GM12878 (cell line): ENCODE measurements at regions not wholly inside any gene's neighbourhood (a gene's known extent, or its start where the extent isn't known, plus 50 kb on each side); places are given as distances from the start of the nearest gene placed in this dataset.

ENCODE experiments used
- ATAC-seq: fragments of 200-7000 bp; cut with Tn5 transposase; 3 replicates; pipeline ENCODE4 v1.9.1; 2020; ENCODE audit warnings: mild to moderate bottlenecking, moderate library complexity
- BruUV-seq: library from RNA; stranded (reverse); fragments of 400-500 nt; replicated peaks from 2 replicates; lab custom pipeline; 2021; lab: Mats Ljungman, UMichigan
- CTCF ChIA-PET: fragments of 300-600 bp; sonication (Branson Sonifier 250); formaldehyde crosslinking; extraction: SDS; loops from one replicate; lab custom pipeline; 2021; ENCODE audit warnings: inconsistent platforms; lab: Yijun Ruan, JAX
- POLR2A ChIA-PET: fragments of 350-600 bp; formaldehyde crosslinking; extraction: SDS; loops from one replicate; lab custom pipeline; 2021; ENCODE audit warnings: inconsistent platforms; lab: Charles Lee
- RAD21 ChIA-PET: fragments of 300-600 bp; sonication (Branson Sonifier 250); formaldehyde crosslinking; loops from one replicate; lab custom pipeline; 2023; ENCODE audit warnings: antibody characterized with exemption; ENCODE audit not compliant: unreplicated experiment; lab: Charles Lee
- SMC1A ChIA-PET: fragments of 300-600 bp; sonication (Branson Sonifier 250); formaldehyde crosslinking; loops from one replicate; lab custom pipeline; 2023; ENCODE audit not compliant: unreplicated experiment, uncharacterized antibody; lab: Charles Lee
- DNase-seq: peaks from one replicate; pipeline ENCODE4 v3.0.0-alpha.2; 2011; ENCODE audit warnings: low read depth, low spot score
- FAIRE-seq: peaks from 3 replicates; lab custom pipeline; 2011; peaks lifted over from hg19 to GRCh38; lab: Jason Lieb, UNC
- H2AFZ ChIP-seq: 2 replicates; pipeline ENCODE4 v1.6.0; 2011; ENCODE audit warnings: low read depth, low read length, control low read depth; ENCODE audit not compliant: control insufficient read depth
- H3K27ac ChIP-seq: 2 replicates; pipeline ENCODE4 v1.5.1; 2011; ENCODE audit warnings: control low read depth; ENCODE audit not compliant: control insufficient read depth, insufficient read depth
- H3K27me3 ChIP-seq, 2 experiments: replicated peaks in 1 of 2; 2 replicates each; pipeline versions ENCODE4 v1.6.0 to v1.6.1; 2011; ENCODE audit warnings: low read length in 1 of 2; ENCODE audit not compliant: control insufficient read depth in 2 of 2, insufficient read depth in 2 of 2
- H3K36me3 ChIP-seq, 2 experiments: 2 replicates each; pipeline ENCODE4 v1.5.1; 2011; ENCODE audit warnings: low read length in 1 of 2; ENCODE audit not compliant: control insufficient read depth in 2 of 2, insufficient read depth in 2 of 2
- H3K4me1 ChIP-seq: 2 replicates; pipeline ENCODE4 v1.6.1; 2011; ENCODE audit warnings: mild to moderate bottlenecking, low read length, moderate library complexity, mixed read lengths; ENCODE audit not compliant: control insufficient read depth, insufficient read depth
- H3K4me2 ChIP-seq: 2 replicates; pipeline ENCODE4 v1.6.0; 2011; ENCODE audit warnings: control low read depth; ENCODE audit not compliant: control insufficient read depth, insufficient read depth
- H3K4me3 ChIP-seq: fragments of 200-600 bp; sonication (generic); 2 replicates; pipeline ENCODE4 v1.5.1; 2016
- H3K79me2 ChIP-seq: 2 replicates; pipeline ENCODE4 v1.6.0; 2011; ENCODE audit warnings: low read length; ENCODE audit not compliant: control insufficient read depth, insufficient read depth
- H3K9ac ChIP-seq: 2 replicates; pipeline ENCODE4 v1.8.0; 2011; ENCODE audit warnings: low read length, control low read depth, mixed read lengths; ENCODE audit not compliant: control insufficient read depth, insufficient read depth
- H3K9me3 ChIP-seq: replicated peaks from 3 replicates; pipeline ENCODE4 v1.5.1; 2011; ENCODE audit warnings: mild to moderate bottlenecking, low read length; ENCODE audit not compliant: control insufficient read depth, insufficient read depth
- H4K20me1 ChIP-seq: 2 replicates; pipeline ENCODE4 v1.6.0; 2011; ENCODE audit not compliant: control insufficient read depth, insufficient read depth
- CBFB ChIP-seq: IDR thresholded peaks from 2 replicates; pipeline ENCODE4 v1.6.1; 2016; ENCODE audit warnings: antibody characterized with exemption, low read depth
- CHD1 ChIP-seq: IDR thresholded peaks from 2 replicates; pipeline ENCODE4 v1.6.1; 2012; ENCODE audit warnings: low read depth, low read length, improper control_type of control experiment
- FOXM1 ChIP-seq: IDR thresholded peaks from 2 replicates; pipeline ENCODE4 v1.6.1; 2012; ENCODE audit warnings: low read depth, mild to moderate bottlenecking, inconsistent platforms, low read length, moderate library complexity
- NFXL1 ChIP-seq: fragments of 450-650 bp; IDR thresholded peaks from 2 replicates; pipeline ENCODE4 v1.6.1; 2017; ENCODE audit warnings: antibody characterized with exemption, mild to moderate bottlenecking, borderline replicate concordance
- NRF1 ChIP-seq: conservative IDR thresholded peaks from 2 replicates; pipeline ENCODE4 v1.6.1; 2011; ENCODE audit warnings: mild to moderate bottlenecking, low read depth, low read length, improper control_type of control experiment
- RCOR1 ChIP-seq: conservative IDR thresholded peaks from 2 replicates; pipeline ENCODE4 v1.6.1; 2012; ENCODE audit warnings: low read depth, low read length, improper control_type of control experiment
- SMAD1 ChIP-seq: fragments of 450-650 bp; IDR thresholded peaks from 2 replicates; pipeline ENCODE4 v1.6.1; 2018; ENCODE audit warnings: mild to moderate bottlenecking, low read depth; ENCODE audit not compliant: partially characterized antibody
- WRNIP1 ChIP-seq: IDR thresholded peaks from 2 replicates; pipeline ENCODE4 v1.6.1; 2011; ENCODE audit warnings: low read depth, low read length, improper control_type of control experiment, borderline replicate concordance
- ZNF274 ChIP-seq: IDR thresholded peaks from one replicate; pipeline ENCODE4 v1.8.0; 2011; ENCODE audit not compliant: insufficient read length, insufficient read depth
- ZNF622 ChIP-seq: fragments of 450-650 bp; IDR thresholded peaks from 2 replicates; pipeline ENCODE4 v1.6.1; 2017; ENCODE audit warnings: mild to moderate bottlenecking, inconsistent platforms
- ZZZ3 ChIP-seq: IDR thresholded peaks from 2 replicates; pipeline ENCODE4 v1.6.1; 2011; ENCODE audit warnings: low read depth; ENCODE audit not compliant: control insufficient read depth, insufficient read length
- WGBS: methylation state at CpG from one replicate; pipeline ENCODE4 v1.1.6; 2016; ENCODE audit warnings: low lambda C conversion rate; ENCODE audit not compliant: insufficient replicate concordance, insufficient coverage; ENCODE audit errors: missing lambda C conversion rate; 5-methylcytosine and 5-hydroxymethylcytosine counted together
- in situ Hi-C: fragments of 300-500 bp; cut with MboI; formaldehyde crosslinking; loops from 9 replicates; pipeline ENCODE4 v1.14.3; 2018; ENCODE audit warnings: mixed read lengths
- intact Hi-C: fragments of 100-400 bp; cut with micrococcal nuclease; formaldehyde crosslinking; loops from one replicate; pipeline ENCODE4 v1.14.2; 2022; ENCODE audit not compliant: unreplicated experiment
- TF ChIP-seq, protein P1 (sequence below): IDR thresholded peaks from 2 replicates; pipeline ENCODE4 v1.6.1; 2012; ENCODE audit warnings: mild to moderate bottlenecking, low read depth, low read length
- TF ChIP-seq, protein P2 (sequence below): IDR thresholded peaks from 2 replicates; pipeline ENCODE4 v1.6.1; 2011; ENCODE audit warnings: borderline replicate concordance, low read depth, mild to moderate bottlenecking, moderate library complexity, mixed read lengths, low read length; ENCODE audit not compliant: insufficient read depth; ENCODE audit errors: extremely low read length
- TF ChIP-seq, protein P3 (sequence below): fragments of 450-650 bp; IDR thresholded peaks from 2 replicates; pipeline ENCODE4 v1.6.1; 2018; ENCODE audit warnings: mild to moderate bottlenecking, low read depth, moderate library complexity; ENCODE audit not compliant: partially characterized antibody

DNA sequence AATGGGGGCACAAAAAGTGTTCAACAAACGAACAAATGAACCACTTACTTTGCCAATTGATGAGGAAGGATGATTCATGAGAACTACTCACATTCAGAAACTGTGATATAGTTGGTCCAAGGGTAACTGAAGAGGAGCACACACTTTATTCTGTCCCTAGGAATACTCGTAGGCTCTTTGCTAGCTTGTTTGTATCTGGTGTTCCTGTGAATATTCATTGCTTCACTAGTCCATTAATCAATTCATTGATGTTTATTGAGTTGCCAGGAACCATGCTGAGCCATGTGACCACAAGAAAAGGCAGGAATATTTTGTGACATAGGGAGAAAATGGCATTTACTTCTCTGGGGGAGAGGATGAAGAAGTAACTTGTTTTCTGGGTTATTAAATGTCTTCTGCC is 338.3 kb downstream of the IL20RB start:
- intact Hi-C loops (no loop called here), in situ Hi-C loops (no loop called here)
- DNase-seq: no peak
- H3K36me3 ChIP-seq: no peaks in the 10 kb centered on the region
- no peak overlapping the region for H2AFZ ChIP-seq
- FAIRE-seq: no peak
- no peaks in the 10 kb centered on the region for H3K4me1 ChIP-seq
- H3K9me3 ChIP-seq: no peaks in the 10 kb centered on the region
- H3K79me2 ChIP-seq: no peaks in the 10 kb centered on the region
- TF ChIP-seq, protein P1, sequence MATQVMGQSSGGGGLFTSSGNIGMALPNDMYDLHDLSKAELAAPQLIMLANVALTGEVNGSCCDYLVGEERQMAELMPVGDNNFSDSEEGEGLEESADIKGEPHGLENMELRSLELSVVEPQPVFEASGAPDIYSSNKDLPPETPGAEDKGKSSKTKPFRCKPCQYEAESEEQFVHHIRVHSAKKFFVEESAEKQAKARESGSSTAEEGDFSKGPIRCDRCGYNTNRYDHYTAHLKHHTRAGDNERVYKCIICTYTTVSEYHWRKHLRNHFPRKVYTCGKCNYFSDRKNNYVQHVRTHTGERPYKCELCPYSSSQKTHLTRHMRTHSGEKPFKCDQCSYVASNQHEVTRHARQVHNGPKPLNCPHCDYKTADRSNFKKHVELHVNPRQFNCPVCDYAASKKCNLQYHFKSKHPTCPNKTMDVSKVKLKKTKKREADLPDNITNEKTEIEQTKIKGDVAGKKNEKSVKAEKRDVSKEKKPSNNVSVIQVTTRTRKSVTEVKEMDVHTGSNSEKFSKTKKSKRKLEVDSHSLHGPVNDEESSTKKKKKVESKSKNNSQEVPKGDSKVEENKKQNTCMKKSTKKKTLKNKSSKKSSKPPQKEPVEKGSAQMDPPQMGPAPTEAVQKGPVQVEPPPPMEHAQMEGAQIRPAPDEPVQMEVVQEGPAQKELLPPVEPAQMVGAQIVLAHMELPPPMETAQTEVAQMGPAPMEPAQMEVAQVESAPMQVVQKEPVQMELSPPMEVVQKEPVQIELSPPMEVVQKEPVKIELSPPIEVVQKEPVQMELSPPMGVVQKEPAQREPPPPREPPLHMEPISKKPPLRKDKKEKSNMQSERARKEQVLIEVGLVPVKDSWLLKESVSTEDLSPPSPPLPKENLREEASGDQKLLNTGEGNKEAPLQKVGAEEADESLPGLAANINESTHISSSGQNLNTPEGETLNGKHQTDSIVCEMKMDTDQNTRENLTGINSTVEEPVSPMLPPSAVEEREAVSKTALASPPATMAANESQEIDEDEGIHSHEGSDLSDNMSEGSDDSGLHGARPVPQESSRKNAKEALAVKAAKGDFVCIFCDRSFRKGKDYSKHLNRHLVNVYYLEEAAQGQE: no peak
- no peak for TF ChIP-seq ZNF622
- TF ChIP-seq NFXL1: no peak
- TF ChIP-seq, protein P2, sequence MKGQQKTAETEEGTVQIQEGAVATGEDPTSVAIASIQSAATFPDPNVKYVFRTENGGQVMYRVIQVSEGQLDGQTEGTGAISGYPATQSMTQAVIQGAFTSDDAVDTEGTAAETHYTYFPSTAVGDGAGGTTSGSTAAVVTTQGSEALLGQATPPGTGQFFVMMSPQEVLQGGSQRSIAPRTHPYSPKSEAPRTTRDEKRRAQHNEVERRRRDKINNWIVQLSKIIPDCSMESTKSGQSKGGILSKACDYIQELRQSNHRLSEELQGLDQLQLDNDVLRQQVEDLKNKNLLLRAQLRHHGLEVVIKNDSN: no peak
- TF ChIP-seq, protein P3, sequence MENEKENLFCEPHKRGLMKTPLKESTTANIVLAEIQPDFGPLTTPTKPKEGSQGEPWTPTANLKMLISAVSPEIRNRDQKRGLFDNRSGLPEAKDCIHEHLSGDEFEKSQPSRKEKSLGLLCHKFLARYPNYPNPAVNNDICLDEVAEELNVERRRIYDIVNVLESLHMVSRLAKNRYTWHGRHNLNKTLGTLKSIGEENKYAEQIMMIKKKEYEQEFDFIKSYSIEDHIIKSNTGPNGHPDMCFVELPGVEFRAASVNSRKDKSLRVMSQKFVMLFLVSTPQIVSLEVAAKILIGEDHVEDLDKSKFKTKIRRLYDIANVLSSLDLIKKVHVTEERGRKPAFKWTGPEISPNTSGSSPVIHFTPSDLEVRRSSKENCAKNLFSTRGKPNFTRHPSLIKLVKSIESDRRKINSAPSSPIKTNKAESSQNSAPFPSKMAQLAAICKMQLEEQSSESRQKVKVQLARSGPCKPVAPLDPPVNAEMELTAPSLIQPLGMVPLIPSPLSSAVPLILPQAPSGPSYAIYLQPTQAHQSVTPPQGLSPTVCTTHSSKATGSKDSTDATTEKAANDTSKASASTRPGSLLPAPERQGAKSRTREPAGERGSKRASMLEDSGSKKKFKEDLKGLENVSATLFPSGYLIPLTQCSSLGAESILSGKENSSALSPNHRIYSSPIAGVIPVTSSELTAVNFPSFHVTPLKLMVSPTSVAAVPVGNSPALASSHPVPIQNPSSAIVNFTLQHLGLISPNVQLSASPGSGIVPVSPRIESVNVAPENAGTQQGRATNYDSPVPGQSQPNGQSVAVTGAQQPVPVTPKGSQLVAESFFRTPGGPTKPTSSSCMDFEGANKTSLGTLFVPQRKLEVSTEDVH: no peak
- TF ChIP-seq FOXM1: no peak
- TF ChIP-seq CBFB: no peak
- no peak for TF ChIP-seq WRNIP1
- no peak for TF ChIP-seq CHD1
- TF ChIP-seq NRF1: no peak
- TF ChIP-seq ZZZ3: no peak
- no peak for TF ChIP-seq ZNF274
- no peak for TF ChIP-seq RCOR1
- TF ChIP-seq SMAD1: no peak
- H3K27me3 ChIP-seq: no peaks in the 10 kb centered on the region
- SMC1A ChIA-PET: interaction anchor here (0.8 kb wide), 1 partner anchor 14 kb away, joined by 3 read pairs; no protein-coding TSS in a partner anchor
- H3K4me2 ChIP-seq: no peak overlapping the region
- POLR2A ChIA-PET: no interaction called here
- WGBS: 10% methylated on average over 2 of the region's 2 CpGs
- no peak overlapping the region for H3K9ac ChIP-seq
- RAD21 ChIA-PET: no interaction called here
- H3K4me3 ChIP-seq: no peak overlapping the region
- no TSS peak for BruUV-seq
- CTCF ChIA-PET: interaction anchor here (2.2 to 2.6 kb wide), 2 partner anchors 11 to 12 kb away, joined by 6 to 10 read pairs; no protein-coding TSS in a partner anchor
- H3K27ac ChIP-seq: no peak overlapping the region
- no peak for ATAC-seq
- no peaks in the 10 kb centered on the region for H4K20me1 ChIP-seq
